Fibroblast of lung (primary cell): ENCODE measurements at regions not wholly inside any gene's neighbourhood (a gene's known extent, or its start where the extent isn't known, plus 50 kb on each side); places are given as distances from the start of the nearest gene placed in this dataset.

ENCODE experiments used
- EZH2 ChIP-seq: IDR thresholded peaks from 2 replicates; pipeline ENCODE4 v1.5.1; 2012; ENCODE audit warnings: low read length, control low read depth, mild to moderate bottlenecking; ENCODE audit errors: missing control alignments
- TF ChIP-seq, protein P1 (sequence below), 2 donors: IDR thresholded peaks in 1 of 2; conservative IDR thresholded peaks in 1 of 2; 1 replicate in 1 of 2; 2 replicates in 1 of 2; pipeline ENCODE4 v1.5.1; 2011 to 2012; ENCODE audit warnings: low read length in 2 of 2, control low read depth in 1 of 2, inconsistent platforms in 1 of 2, low read depth in 1 of 2, mild to moderate bottlenecking in 1 of 2

DNA sequence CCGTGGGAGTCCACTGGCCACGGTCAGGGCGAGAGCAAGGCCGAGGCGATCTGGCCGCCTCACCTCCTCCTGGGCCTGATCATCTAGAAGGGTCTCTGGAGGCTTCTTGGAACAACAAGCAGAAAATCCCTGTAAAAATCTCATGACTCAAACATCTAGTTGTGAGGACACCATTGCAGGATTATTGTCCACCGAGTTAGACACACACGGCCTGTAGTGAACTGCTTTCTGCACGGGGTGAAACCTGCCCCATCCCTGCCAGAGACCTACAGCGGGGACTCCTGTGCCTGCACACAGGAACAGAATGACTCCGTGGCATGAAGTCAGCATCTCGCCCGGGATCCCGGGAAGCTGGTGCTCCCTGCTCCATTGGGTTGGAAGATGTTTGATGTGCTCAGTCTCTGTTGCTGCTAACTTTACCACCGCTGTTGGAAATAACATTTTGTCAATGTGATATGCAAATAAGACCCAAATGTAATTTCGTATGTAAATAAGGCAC lies 267.0 kb upstream of the TCERG1L start:
- TF ChIP-seq, protein P1, sequence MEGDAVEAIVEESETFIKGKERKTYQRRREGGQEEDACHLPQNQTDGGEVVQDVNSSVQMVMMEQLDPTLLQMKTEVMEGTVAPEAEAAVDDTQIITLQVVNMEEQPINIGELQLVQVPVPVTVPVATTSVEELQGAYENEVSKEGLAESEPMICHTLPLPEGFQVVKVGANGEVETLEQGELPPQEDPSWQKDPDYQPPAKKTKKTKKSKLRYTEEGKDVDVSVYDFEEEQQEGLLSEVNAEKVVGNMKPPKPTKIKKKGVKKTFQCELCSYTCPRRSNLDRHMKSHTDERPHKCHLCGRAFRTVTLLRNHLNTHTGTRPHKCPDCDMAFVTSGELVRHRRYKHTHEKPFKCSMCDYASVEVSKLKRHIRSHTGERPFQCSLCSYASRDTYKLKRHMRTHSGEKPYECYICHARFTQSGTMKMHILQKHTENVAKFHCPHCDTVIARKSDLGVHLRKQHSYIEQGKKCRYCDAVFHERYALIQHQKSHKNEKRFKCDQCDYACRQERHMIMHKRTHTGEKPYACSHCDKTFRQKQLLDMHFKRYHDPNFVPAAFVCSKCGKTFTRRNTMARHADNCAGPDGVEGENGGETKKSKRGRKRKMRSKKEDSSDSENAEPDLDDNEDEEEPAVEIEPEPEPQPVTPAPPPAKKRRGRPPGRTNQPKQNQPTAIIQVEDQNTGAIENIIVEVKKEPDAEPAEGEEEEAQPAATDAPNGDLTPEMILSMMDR (conservative IDR thresholded peaks at IDR 0.05 in 1 of 2, IDR thresholded peaks at IDR 0.05 in 1 of 2; ENCODE audit: low read depth in 1 of 2, low read length in 2 of 2), result no peak
- TF ChIP-seq EZH2, result no peak
